ENCODE measurements at regions not wholly inside any gene's neighbourhood (a gene's known extent, or its start where the extent isn't known, plus 50 kb on each side); places are given as distances from the start of the nearest gene placed in this dataset.
"Not testable (repeated sequence)": the region's sequence is repeated elsewhere in the genome, so short reads cannot be mapped to it uniquely, and the experiment has no call there.

DNA sequence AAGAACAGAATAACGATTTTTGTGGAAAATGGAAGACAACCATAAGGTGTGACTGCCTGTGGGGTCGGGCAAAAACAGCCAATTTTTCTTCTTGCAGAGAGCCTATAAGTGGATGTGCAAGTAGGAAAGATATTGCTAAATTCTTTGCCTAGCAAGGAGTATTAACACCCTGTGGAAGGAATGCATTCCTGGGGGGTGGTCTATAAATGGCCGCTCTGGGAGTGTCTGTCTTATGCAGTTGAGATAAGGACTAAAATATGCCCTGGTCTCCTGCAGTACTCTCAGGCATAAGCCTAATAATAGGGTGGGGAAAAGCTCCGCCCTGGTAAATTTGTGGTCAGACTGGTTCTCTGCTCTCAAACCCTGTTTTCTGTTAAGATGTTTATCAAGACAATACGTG is 770.6 kb upstream of the LRRN3 start:
- DNase-seq: not testable (repeated sequence)

DNA sequence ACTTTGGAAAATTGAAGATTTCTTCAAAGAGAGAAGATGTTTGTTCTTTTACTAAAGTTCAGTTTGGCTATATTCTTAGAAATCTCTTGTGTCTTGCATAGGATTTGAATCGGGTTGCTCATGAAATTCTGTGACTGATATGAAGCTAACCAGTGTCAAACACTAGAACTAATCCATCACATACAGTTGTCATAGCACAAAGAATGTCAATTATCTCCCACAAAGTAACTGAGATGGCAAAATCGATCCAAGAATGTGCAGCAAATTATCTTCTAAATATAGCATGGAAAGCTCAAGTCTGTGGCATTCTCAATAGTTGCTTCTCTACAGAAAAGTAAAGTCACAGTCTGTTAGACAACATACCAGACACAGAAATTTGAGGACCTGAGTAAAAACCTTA is 768.1 kb upstream of the LRRN3 start:
- DNase-seq: no peak

DNA sequence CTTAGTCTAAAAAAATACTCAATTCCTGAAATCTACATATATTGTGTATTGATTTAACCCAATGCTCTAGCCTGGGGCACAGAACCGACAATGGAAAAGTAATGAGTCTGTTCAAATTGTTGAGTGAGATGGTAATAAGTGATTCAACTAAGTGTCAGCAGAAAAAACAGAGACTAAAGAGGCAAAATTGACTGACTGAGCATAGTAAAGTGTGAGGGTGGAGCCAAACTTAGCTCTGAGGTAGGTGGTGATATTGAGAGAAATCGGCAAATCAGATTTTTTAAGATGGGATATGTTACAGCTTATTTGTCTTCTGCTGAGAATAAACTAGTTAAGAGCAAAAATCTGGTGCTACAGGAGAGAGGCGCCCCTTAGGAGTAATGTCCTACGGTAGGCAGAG is 764.0 kb upstream of the LRRN3 start:
- DNase-seq: no peak

DNA sequence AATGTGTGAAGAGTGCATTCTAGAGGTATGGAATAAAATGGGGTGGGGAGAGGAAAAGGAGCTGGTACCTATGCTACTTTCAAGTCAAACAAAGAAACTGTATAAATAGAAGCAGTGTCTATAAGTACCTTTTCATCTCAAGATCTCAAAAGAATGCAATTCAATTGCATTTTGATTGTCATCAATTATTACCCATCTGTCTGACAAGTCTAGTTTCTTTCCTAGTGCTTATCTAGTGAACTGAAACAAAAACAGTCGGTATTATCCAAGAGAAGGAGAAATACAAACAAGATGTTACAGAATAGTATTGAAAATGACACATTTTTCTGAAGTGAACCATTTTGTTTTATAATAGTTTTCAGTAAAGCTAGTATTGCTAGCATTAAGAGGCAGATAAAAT is 754.5 kb upstream of the LRRN3 start:
- no peak for DNase-seq

DNA sequence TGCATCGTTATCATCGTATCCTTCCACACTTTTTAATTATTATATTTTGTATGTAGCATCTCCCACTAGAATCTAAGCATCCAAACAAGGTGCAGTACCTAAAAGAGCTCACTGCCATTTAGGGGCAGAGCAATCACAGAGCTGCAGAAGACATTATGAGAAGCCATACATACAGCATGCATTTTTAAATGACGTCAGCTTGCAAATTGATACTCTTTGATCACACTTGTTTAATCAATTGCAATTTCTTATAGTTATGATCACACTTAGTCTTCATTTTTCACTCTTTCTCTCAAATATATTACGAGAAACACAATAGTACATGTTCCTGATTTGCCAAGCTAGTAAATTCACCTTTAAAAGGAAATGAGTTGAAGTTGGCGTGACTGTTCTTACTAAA is 753.3 kb upstream of the LRRN3 start:
- no peak for DNase-seq

DNA sequence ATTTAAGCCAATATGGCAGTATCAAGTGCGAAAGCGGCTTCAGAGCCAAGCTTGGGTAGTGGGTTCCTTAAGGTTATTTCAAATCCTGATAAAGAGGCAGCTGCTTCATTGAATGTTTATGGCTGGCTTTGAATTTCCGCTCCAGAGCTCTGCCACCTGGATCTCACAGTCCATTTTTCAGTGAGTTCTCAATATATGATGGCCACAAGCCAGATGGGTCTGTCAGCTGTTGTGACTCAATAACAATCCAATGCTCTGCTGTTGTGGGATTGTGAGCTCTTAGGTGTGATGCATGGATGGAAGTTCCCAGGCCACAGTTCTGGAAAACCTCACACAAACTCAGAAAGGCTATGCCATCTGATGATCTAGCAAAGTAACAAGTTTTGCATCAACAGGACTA is 743.8 kb upstream of the LRRN3 start:
- DNase-seq: no peak

DNA sequence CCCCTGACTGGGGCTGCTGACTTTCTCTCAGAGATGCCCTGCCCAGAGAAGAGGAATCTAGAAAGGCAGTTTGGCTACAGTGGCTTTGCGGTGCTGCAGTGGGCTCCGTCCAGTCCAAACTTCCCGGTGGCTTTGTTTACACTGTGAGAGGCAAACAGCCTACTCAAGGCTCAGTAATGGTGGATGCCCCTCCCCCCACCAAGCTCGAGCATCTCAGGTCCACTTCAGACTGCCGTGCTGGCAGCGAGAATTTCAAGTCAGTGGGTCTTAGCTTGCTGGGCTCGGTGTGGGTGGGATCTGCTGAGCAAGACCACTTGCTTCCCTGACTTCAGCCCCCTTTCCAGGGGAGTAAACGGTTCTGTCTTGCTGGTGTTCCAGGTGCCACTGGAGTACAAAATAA is 734.5 kb upstream of the LRRN3 start:
- no peak for DNase-seq

DNA sequence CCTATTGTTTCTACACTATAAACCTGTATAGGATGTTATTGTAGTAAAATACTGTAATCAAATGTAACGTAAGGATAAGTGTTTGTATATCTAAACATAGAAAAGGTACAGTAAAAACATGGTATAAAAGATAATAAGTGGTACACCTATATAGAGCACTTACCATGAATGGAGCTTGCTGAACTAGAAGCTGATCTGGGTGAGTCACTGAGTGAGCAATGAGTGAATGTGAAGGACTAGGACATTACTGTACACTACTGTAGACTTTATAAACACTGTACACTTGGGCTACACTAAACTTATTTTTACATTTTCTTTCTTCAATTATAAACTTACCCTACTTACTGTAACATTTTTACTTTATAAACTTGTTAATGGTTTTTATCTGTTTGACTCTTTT is 732.9 kb upstream of the LRRN3 start:
- DNase-seq: no peak

DNA sequence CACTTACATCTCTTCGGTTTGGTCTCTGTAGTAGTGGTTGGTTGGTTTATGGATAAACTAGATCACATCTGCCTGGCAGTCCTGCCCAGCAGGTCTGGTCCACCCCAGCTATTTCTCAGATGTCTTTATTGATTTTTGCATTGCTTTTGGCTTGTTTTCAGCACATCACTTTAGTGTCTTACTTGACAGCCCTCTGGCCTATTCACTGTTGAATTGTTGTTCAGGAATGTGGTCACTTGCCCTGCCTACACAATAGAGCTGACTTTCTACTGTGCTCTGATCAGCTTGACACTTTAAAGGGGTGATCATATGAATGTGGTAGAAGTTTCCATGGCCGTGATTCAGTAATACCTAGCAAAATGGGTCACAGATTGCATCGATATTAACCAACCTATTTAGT is 719.2 kb upstream of the LRRN3 start:
- no peak for DNase-seq

DNA sequence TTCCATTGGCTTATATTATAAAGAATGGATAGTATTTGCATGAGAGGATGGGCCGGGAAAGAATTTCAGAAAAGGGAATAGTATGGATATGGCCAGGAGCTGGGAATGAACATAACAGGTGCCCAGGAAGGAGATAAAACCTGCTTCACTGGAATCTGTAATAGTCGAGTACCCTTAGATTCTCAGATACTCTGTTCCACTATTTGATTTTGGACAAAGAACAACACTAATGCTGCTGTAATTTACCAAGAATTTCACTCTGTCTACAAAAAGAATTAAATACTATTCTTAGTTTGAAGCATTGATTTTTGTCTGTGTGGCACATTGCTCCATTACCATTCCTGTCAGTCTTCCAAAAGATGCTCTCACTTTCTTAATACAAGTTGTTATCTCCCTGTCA is 718.2 kb upstream of the LRRN3 start:
- no peak for DNase-seq

DNA sequence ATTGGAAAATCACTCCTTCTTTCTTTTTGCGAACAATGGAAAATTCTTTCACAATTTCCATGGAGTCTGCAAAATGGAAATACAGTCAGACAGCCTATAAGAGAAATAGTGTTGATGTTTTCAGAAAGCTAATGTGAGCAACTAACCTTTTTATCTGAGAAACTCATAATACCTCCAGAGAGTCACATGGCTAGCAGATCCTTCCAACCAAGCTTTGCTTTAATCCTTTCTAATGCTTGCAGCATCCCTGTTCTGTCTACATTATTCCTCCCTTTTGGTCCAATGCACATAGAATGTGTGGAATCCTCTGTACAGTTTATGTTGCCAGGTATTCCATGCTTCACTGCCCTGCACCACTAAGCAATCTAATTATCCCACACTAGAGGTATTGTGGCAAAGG is 717.5 kb upstream of the LRRN3 start:
- DNase-seq: no peak

DNA sequence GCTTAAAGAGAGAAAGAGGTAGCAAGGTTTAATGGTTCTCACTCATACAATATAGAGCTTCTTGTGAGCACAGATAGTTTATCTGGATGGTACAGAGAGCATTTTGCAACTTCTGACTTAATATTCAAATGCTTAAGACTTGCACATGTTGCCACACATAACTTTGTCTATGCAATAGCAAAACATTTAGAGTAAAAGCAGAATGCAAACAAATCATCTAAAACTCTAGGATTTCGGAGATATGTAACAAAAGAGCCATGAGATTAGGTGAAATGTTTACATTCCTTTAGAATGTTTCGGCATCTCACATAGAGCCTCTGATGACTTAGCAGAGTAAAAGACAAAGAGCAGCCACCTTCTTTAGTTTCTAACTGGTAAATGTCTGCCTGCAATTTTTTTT is 717.1 kb upstream of the LRRN3 start:
- DNase-seq: no peak

DNA sequence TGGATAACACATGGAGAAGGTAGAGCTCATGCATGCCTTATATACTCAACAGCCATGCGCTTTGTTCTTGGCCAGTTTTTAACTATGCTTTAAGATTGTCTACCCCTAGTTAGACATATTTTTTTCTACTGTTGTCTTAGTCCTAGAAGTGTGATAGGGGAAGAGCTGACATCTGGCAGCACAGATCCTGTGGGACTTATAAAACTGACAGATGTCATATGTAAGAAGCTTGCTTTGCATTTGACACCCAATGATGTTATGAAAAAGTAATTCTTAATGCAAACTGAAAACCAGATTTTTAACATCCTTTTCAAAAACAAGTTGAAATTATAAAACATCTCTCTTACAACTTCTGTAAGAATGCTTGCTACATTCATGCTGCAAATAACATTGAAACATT is 715.9 kb upstream of the LRRN3 start:
- DNase-seq: no peak

DNA sequence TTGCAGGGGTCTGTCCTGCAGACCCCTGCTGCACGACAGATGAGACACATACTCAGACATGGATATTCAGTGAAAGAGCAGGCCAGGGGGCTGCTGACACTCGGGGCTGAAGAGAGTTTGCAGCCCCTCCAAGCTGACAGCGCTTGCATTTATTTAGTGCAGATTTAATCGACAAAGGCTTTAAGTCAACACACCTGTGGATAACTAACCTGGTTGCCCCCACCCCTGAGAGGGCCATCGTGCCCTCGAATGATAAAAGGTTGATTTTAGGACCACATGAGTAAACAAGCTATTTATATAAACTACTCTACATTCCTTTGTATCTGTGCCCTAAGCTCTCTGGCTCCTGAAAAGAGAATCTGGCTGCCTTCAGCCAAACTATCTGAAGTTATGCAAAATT is 708.2 kb upstream of the LRRN3 start:
- DNase-seq: no peak

DNA sequence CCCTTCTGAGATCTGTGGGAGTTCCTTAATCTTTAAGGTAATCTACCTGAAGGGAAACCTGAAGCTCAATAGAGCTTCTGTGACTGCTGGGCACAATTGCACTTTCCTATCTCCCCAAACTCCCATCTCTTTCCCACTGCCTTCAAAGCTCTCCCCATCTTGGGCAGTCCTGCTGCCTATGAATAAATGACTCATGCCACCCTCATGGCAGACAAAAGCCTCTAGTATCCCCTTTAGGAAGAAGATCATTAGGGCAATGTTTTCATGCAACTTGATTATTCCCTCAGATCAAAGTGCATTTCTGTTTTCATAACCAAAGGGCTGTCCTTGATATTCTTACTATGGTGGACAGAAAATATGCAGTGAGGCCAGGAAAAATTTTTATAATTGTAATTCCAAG is 704.9 kb upstream of the LRRN3 start:
- DNase-seq: no peak

DNA sequence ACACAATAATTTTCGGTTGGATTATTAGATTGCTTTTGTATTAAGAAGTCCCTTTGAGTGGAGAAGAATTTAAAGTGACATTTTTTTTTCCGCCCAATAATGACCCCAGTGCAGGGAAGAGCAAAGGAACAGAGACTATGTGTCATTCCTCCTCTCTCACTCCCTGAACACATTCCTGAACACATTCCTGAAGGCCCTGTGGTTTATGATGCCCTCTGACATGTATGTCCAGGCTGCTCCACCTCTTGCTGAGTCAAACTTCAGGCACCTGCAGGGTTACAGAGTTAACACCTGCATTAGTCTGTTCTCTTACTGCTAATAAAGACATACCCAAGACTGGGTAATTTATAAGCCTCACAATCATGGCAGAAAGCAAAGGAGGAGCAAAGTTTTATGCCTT is 704.0 kb upstream of the LRRN3 start:
- DNase-seq: no peak

DNA sequence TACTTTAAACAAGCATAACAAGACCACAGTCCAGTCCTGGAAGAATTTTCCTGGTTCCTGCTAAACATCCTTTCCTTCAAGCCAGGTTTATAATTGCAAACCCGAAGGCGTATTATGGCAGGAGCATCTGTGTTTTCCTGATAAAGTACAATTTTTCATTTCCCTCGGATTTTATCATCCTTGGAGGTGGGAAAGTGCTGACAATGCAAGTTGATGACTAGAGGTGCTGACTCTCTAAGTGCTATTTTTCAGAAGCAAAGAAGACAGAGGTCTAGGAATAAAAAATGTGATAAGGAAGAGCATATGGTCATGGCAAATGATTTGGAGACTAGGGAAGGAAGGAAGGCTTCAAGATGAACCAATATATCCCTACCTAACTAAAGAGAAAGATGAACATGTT is 703.2 kb upstream of the LRRN3 start:
- DNase-seq: no peak

DNA sequence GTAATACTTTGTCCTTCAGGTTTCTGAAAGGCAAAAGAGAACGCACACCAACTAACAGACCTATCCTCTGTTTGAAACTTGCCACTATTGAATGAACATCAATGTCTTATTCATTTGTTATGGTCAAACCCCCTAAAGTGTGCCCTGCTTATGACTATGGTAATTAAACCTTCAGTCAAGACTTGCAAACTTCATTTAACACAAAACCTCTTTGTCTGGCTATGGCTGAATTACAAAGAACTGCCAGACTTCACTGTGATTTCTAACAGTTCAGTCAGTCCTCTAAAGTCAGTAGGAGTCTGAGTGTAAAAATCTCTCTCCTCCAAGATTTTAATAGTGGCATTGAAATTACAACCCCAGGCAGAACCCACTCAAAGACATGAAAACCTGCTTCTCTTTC is 702.5 kb upstream of the LRRN3 start:
- DNase-seq: no peak

DNA sequence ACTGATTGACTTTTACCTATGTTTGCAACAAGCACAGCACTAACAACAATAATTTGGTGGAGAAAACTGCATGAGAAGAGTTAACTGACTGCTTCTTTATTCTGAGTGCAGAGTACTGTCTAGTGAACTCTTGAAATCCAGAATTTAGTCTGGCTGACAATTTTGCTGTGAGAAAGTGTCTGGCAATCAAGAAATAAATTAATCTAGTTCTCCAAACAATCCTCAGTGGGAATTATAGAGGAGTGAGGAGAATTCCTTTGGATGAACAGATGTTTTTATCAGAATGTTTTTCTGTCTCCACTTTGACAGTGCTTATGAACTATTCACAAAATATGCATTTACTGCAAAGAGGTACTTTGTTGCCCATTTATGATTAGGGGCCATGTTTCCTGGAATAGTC is 694.9 kb upstream of the LRRN3 start:
- DNase-seq: no peak

DNA sequence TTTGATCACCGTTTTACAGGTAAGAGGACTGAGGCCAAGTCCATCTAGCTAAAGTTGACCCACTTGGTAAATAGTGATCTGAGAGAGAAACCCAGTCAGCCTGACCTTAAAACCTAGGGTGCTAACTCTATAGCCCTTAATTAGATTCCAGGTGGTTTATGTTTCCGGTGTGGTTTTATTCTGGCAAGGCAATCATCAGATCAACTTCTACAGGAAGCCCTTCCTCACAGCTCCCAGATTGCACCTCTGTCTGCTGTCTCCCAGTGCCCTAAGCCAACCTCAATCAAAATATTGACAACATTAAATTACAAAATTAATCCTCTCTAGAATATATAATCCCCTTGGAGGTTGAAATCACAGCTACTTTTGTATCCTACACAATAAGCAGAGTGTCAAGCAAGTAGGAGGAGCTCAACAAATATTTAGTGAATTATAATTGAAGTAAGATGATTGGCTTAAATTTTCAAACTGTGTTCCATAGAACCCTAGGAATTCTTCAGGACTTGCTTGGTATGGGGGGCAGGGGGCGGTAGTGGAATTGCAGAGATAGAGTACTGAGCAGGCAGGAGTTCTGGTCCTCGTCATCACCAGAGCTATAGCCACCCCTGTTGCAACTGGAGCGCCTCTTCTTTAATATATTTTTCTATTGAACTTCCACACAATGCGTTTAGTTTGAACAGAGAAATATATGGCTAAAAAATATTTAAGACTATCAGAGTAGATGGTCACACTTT is 692.8 kb upstream of the LRRN3 start:
- no peak for DNase-seq

DNA sequence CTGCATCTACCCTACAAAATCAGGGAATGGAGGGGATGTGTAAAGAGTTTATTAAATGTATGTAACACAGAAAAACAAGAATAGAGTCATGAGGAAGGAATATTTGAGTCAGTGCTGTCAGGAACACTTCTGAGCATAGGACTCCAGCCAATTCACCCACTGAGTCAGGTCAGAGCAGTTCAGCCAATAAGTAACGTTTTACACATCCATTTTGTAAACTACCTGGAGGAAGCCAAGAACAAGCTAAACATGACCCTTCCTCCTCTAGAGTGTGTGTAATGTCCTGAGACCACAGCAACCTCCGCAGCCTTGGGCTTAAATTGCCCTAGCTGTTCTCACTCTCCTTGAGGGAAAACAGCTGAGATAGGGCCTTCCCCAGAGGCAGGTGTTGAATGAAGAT is 691.5 kb upstream of the LRRN3 start:
- DNase-seq: no peak

DNA sequence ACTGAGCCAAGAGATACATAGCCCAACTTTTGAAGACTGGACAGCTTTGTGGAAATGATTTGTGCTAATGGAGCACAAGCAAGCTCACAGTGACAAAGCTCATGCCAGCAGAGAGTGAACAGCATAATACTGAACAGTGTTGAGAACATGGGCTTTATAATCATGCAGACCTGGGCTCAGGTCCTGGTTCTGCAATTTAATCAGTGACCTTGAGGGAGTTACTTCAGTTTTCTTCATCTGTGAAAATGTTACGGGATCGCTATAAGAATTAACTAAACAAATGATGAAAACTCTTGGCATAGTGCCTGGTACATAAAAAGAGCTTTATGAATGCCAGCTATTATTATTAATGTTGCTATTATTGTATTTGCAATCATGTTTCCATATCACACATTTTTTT is 690.5 kb upstream of the LRRN3 start:
- DNase-seq: no peak

DNA sequence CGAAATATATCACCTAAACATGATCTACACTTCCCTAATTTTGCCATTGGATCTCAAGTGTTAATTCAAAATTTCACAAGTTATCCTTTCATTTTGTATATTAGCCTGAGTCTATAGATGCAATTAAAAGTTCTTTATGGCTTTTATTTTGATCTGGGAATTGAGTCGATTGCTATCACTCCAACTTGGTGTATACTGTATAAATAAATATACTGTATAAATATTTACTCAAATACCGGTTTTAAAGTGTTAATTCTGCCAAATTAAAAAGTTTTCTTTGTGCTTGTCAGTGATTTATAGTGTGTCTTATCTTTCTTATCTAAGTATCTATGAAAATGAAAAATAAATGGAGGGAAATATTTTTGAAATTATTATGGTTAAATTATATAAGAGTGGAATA is 683.7 kb upstream of the LRRN3 start:
- DNase-seq: no peak

DNA sequence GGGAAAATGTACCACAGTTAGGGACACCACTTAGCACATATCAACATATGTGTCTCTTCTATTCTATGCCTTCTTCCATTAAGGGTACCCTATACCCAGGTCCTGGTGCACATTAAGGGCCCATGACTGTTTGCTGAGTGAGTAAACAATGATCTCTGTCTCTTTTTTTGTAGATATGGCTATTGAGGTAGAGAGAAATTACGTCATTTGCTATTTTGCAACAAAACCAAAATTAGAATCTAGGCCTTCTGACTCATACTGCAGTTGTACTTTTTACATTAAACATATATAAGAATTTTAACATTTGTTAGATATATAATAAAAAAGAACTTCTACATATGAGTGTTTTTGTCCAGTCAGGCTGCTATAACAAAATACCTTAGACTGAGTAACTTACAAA is 683.2 kb upstream of the LRRN3 start:
- no peak for DNase-seq

DNA sequence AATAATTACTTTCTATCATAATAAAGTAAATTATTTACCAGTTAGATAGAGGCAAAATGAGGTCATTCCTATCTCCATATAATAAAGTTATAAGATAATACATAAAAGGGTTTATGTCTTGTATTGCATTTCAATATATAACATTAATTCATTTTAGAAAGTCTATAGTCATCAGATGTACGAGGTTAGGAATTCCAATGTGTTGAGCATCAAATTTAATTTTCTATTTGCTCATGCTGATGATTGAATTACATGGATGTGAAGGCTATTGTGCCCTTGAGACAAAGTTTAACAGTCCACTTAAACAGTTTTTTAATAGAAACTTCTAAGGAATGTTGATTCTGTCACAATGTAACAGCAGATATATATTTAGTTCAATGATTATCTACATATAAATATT is 678.3 kb upstream of the LRRN3 start:
- DNase-seq: no peak

DNA sequence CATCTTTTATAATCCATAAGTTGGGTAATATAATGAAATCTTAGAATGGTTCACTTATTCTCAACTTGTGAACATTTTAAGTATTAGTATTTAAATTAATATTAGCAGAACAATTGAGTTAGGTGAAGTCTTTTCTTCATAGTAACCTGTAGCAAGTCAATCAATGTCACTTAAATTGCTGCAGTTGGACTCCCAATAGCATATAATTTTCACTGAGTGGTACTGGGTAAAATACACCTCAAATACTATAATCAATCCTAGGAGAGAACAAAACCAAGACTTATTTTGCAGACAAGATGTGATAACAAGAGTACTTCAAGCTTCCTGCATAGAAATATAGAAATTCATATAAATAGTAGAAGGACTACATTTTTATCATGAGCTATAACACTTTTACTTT is 677.9 kb upstream of the LRRN3 start:
- DNase-seq: no peak

Data from inflammatory macrophage (primary cell).